GM12891 (cell line): ENCODE measurements at regions not wholly inside any gene's neighbourhood (a gene's known extent, or its start where the extent isn't known, plus 50 kb on each side); places are given as distances from the start of the nearest gene placed in this dataset.
"Not testable (repeated sequence)": the region's sequence is repeated elsewhere in the genome, so short reads cannot be mapped to it uniquely, and the experiment has no call there.

Experiments
- DNase-seq: peaks from one replicate; pipeline ENCODE4 v3.0.0; 2011; ENCODE audit warnings: low spot score; ENCODE audit not compliant: insufficient read length
- FAIRE-seq: peaks from 2 replicates; lab custom pipeline; 2011; peaks lifted over from hg19 to GRCh38; lab: Jason Lieb, UNC

DNA sequence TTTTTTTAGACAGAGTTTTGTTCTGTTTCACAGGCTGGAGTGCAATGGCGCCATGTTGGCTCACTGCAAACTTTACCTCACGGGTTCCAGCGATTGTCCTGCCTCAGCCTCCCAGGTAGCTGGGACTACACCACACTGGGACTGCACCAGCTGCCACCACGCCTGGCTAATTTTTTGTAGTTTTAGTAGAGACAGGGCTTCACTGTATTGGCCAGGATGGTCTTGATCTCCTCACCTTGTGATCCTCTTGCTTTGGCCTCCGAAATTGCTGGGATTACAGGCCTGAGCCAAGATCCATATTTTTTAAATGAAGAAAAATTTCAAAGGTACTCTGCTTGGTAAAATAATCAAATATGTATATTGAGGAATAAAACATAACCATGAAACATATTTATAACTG is 195.8 kb upstream of the TPTE start:
- not testable (repeated sequence) for DNase-seq, FAIRE-seq

DNA sequence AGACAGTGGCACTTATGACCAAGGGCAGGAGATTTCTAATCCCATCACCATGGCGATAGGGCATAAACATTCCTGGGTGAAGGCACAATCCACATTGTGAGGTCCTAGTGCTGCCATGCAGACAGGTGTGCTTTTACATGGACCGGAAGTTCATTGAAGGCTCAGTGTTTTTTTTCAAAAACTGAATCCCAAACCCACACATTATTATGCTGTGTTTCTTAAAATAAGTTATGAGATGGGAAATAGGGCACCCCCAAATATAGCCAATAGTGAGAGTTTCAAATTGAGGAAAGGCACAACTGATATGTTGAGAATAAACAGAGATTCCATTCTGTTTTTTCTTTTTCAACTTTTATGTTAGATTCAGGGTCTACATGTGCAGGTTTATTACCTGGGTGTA is 195.2 kb upstream of the TPTE start:
- FAIRE-seq, DNase-seq: not testable (repeated sequence)

- not testable (repeated sequence) for DNase-seq, FAIRE-seq
Observed at GRCh38 chr21:10328646-10329045, 192.7 kb upstream of the TPTE start.

DNA sequence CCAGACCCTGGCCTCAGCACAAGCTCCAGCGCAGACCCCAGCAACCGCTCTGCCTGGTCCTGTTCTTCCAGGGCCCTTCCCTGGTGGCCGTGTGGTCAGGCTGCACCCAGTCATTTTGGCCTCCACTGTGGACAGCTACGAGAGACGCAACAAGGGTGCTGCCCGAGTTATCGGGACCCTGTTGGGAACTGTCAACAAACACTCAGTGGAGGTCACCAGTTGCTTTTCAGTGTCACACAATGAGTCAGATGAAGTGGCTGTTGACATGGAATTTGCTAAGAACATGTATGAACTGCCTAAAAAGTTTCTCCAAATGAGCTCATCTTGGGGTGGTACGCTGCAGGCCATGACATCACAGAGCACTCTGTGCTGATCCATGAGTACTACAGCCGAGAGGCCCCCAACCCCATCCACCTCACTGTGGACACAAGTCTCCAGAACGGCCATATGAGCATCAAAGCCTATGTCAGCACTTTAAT is 190.7 kb upstream of the TPTE start:
- not testable (repeated sequence) for DNase-seq, FAIRE-seq

- DNase-seq, FAIRE-seq: not testable (repeated sequence)
Observed at GRCh38 chr21:10331134-10331533, 190.2 kb upstream of the TPTE start.

DNA sequence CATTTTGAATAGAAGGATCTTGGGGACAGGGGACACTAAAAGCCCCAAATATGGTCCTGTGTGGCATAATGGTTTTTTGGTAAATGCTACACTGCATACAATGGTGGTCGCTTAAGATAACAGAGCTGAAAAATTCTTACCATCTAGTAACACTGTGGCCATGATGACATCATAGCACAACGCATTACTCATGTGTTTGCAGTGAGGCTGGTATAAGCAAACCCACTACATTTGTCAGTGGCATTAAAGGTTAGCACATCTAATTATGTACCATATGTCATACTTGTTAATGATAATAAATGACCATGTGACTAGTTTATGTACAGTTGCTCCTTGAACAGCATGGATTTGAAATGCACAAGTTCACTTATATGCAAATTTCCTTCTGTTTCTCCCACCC is 188.4 kb upstream of the TPTE start:
- not testable (repeated sequence) for FAIRE-seq, DNase-seq

DNA sequence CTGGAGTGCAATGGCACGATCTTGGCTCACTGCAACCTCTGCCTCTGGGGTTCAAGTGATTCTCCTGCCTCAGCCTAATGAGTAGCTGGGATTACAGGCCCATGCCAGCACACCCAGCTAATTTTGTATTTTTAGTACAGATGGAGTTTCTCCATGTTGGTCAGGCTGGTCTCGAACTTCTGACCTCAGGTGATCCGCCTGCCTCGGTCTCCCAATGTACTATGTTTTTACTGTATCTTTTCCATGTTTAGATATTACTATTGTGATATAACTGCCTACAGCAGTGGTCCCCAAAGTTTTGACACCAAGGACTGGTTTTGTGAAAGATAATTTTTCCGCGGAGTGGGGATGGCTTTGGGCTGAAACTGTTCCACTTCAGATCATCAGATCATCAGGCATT is 187.0 kb upstream of the TPTE start:
- DNase-seq, FAIRE-seq: not testable (repeated sequence)

GRCh38 chr21:10342261-10342956 is 179.0 kb upstream of the TPTE start:
- DNase-seq, FAIRE-seq: not testable (repeated sequence)

- FAIRE-seq = not testable (repeated sequence)
- peak; percentile 17 for DNase-seq
Observed at GRCh38 chr21:10343146-10343935, 178.0 kb upstream of the TPTE start.

DNA sequence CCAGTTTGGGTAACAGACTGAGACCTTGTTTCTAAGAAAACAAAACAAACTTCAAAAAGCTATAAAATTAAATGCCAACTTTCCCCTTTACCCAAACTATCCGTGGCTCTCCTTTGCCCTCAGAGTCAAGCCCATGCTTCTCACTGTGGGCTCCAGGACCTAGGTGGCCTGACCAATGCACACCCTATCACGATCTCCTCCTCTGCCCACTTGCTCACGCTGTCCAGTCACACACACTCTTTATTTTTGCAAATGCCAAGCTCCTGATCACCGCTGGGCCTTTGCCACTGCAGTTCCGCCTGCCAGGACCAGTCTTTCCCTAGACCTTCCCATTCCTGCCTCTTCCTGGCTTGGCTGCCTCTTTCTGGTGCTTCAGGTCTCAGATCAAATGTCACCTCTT is 177.1 kb upstream of the TPTE start:
- FAIRE-seq, DNase-seq: not testable (repeated sequence)

GRCh38 chr21:10345178-10345612 is 176.2 kb upstream of the TPTE start:
- not testable (repeated sequence) for FAIRE-seq

DNA sequence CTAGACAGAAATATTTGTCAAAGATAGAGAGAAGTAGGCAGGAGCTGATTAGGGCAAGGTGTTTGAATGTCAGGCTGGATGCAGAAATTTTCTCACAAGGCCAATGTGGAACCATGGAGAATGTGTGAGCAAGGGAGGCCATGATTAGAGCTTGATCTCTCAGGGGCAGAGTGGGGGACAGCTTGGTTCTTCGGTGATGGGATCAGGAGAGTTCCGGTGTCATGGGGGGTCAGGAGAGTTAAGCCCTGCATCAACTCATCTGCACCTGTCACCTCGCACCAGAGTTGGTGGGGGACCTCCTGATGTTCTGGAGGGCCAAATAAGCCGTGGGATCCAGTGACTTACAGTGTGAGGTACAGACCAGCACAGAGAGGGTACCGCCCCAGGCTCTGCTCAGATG is 175.1 kb upstream of the TPTE start:
- DNase-seq, FAIRE-seq: not testable (repeated sequence)

More at GRCh38 chr21:10345178-10345612, 176.2 kb upstream of the TPTE start:
- not testable (repeated sequence) for DNase-seq

DNA sequence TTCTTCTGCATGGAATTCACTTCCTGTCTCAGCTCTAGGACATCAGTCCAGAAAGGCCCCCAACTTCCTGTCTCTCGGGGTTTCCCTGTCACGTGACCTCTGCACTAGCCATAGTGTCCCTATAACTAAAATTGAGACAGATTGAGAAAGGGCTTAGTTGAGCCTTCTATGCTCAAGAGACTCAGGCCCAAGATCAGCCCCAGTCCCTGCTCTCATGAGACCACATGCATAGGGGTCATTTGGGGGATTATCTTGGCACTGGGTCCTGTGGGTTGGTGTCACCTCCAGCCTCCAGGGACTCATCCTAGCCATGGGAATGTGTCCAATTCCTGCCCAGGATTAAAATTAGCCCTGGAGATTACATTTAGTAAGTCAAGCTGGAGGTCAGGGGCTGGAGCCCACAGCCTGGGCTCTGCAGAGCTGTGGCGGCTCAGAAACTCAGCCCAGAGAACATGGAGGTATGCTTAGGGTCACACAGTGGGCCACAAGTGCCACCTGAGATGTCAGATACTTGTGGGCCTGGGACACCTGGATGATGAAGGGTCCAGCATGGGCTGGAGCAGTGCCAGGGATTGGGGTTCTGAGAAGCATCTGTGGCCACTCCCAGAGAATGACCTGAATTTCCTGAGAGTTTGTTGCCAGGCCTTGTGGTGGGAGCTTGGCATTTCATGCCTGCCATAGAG is 174.3 kb upstream of the TPTE start:
- FAIRE-seq, DNase-seq: not testable (repeated sequence)

GRCh38 chr21:10347675-10348074 is 173.7 kb upstream of the TPTE start:
- not testable (repeated sequence) for FAIRE-seq

DNA sequence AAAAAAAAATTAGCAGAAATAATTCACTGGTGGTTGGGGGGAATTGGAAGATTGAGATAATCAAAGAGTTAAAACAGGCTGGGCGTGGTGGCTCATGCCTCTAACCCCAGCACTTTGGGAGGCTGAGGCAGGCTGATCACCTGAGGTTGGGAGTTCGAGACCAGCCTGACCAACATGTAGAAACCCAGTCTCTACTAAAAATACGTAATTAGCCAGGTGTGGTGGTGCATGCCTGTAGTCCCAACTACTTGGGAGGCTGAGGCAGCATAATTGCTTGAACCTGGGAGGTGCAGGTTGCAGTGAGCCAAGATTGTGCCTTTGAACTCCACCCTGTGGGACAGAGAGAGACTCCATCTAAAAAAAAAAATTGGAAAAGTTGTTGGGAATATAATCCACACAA is 173.2 kb upstream of the TPTE start:
- not testable (repeated sequence) for FAIRE-seq, DNase-seq

More at GRCh38 chr21:10347675-10348074, 173.7 kb upstream of the TPTE start:
- not testable (repeated sequence) for DNase-seq

- not testable (repeated sequence) for DNase-seq, FAIRE-seq
Observed at GRCh38 chr21:10354851-10355578, 166.4 kb upstream of the TPTE start.

DNA sequence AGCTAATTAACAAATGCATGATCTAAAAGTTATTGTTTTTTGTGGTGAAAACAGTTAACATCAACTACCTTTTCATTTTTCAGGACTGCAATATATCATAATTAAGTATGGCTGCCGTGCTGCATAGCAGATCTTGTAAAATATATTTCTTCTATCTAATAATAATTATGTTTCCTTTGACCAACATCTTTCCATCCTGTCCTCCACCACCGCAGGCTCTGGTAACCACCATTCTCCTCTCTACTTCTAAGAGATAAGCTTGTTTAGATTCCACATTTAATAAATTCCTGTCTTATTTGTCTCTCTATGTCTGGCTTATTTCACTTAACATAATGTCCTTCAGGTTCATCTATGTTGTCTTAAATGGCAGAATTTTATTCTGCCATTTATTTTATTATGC is 162.3 kb upstream of the TPTE start:
- not testable (repeated sequence) for DNase-seq, FAIRE-seq

- not testable (repeated sequence) for DNase-seq, FAIRE-seq
Observed at GRCh38 chr21:10359911-10360310, 161.5 kb upstream of the TPTE start.

- not testable (repeated sequence) for DNase-seq, FAIRE-seq
Observed at GRCh38 chr21:10361214-10361736, 160.1 kb upstream of the TPTE start.
